H1 (cell line): ENCODE measurements at regions not wholly inside any gene's neighbourhood (a gene's known extent, or its start where the extent isn't known, plus 50 kb on each side); places are given as distances from the start of the nearest gene placed in this dataset.

Experiments
- CTCF ChIA-PET: fragments of 300-600 bp; sonication (Branson Sonifier 250); formaldehyde crosslinking; loops from one replicate; lab custom pipeline; 2021; ENCODE audit not compliant: partially characterized antibody; lab: Charles Lee
- POLR2A ChIA-PET: fragments of 300-600 bp; sonication (Branson Sonifier 250); formaldehyde crosslinking; loops from one replicate; lab custom pipeline; 2021; ENCODE audit warnings: inconsistent platforms; ENCODE audit not compliant: partially characterized antibody; lab: Charles Lee
- DNase-seq, 2 experiments: peaks; one replicate each; pipeline versions ENCODE4 v3.0.0 to v3.0.0-alpha.2; 2010 to 2022; ENCODE audit warnings: low spot score in 2 of 2, low read depth in 1 of 2, mixed read lengths in 1 of 2
- FAIRE-seq: peaks from 2 replicates; lab custom pipeline; 2011; peaks lifted over from hg19 to GRCh38; lab: Jason Lieb, UNC
- H2AFZ ChIP-seq: 2 replicates; pipeline ENCODE4 v1.8.1; 2012; ENCODE audit warnings: low read length, inconsistent platforms
- H2AK5ac ChIP-seq: 2 replicates; pipeline ENCODE4 v1.6.1; 2013; ENCODE audit warnings: low read depth, low read length
- H2BK120ac ChIP-seq: replicated peaks from 2 replicates; pipeline ENCODE3; 2013; ENCODE audit warnings: low read depth, low read length, inconsistent platforms
- H2BK12ac ChIP-seq: 2 replicates; pipeline ENCODE4 v1.6.1; 2013; ENCODE audit warnings: low read depth, low read length
- H2BK15ac ChIP-seq: 2 replicates; pipeline ENCODE4 v1.6.1; 2013; ENCODE audit warnings: low read length
- H2BK20ac ChIP-seq: 2 replicates; pipeline ENCODE4 v1.6.1; 2013; ENCODE audit warnings: low read length
- H2BK5ac ChIP-seq: 2 replicates; pipeline ENCODE4 v1.6.1; 2013; ENCODE audit warnings: low read depth, low read length
- H3K14ac ChIP-seq: 2 replicates; pipeline ENCODE4 v1.6.1; 2013; ENCODE audit warnings: inconsistent platforms; ENCODE audit not compliant: insufficient read length
- H3K18ac ChIP-seq: 2 replicates; pipeline ENCODE4 v1.6.1; 2013; ENCODE audit warnings: low read length; ENCODE audit errors: extremely low read depth
- H3K23ac ChIP-seq: 2 replicates; pipeline ENCODE4 v1.6.1; 2013; ENCODE audit warnings: inconsistent platforms; ENCODE audit not compliant: insufficient read length
- H3K23me2 ChIP-seq: 2 replicates; pipeline ENCODE4 v1.6.1; 2013; ENCODE audit warnings: low read depth, low read length
- H3K27ac ChIP-seq: 2 replicates; pipeline ENCODE4 v1.6.1; 2011; ENCODE audit warnings: low read depth, low read length, inconsistent platforms
- H3K27me3 ChIP-seq, 4 experiments: replicated peaks in 1 of 4; 1 replicate in 1 of 4; 2 replicates in 3 of 4; pipeline versions ENCODE4 v1.6.1 to v1.8.1; 2011 to 2013; ENCODE audit warnings: low read length in 3 of 4, mild to moderate bottlenecking in 3 of 4, inconsistent platforms in 2 of 4, mixed read lengths in 2 of 4, moderate library complexity in 1 of 4; ENCODE audit not compliant: control insufficient read depth in 3 of 4, insufficient read depth in 3 of 4; ENCODE audit errors: extremely low read depth in 1 of 4
- H3K36me3 ChIP-seq, 4 experiments: 2 replicates each; pipeline versions ENCODE4 v1.6.1 to v1.8.1; 2011 to 2013; ENCODE audit warnings: mild to moderate bottlenecking in 4 of 4, low read length in 3 of 4, moderate library complexity in 2 of 4, control low read depth in 1 of 4, inconsistent platforms in 1 of 4; ENCODE audit not compliant: insufficient read depth in 4 of 4, control insufficient read depth in 2 of 4
- H3K4ac ChIP-seq: replicated peaks from 2 replicates; pipeline ENCODE3; 2013; ENCODE audit warnings: low read length, low read depth, mixed read lengths, inconsistent platforms; ENCODE audit not compliant: insufficient read length
- H3K4me1 ChIP-seq, 4 experiments: replicated peaks in 1 of 4; 1 replicate in 1 of 4; 2 replicates in 3 of 4; pipeline versions ENCODE4 v1.6.1 to v1.8.1; 2011 to 2013; ENCODE audit warnings: low read length in 3 of 4, inconsistent platforms in 2 of 4, mixed read lengths in 1 of 4; ENCODE audit not compliant: insufficient read depth in 4 of 4, control insufficient read depth in 3 of 4
- H3K4me2 ChIP-seq, 2 experiments: 2 replicates each; pipeline versions ENCODE4 v1.6.1 to v1.8.1; 2011 to 2013; ENCODE audit warnings: low read depth in 2 of 2, low read length in 2 of 2, control low read depth in 1 of 2, inconsistent platforms in 1 of 2, mild to moderate bottlenecking in 1 of 2; ENCODE audit not compliant: insufficient read depth in 1 of 2
- H3K4me3 ChIP-seq, 4 experiments: fragments of 200-600, 300-600 bp in 1 of 4; sonication (generic), shearing (Covaris generic), sonication (Bioruptor Twin) in 1 of 4; 2 replicates each; pipeline versions ENCODE4 v1.5.1 to v1.8.1; 2011 to 2016; ENCODE audit warnings: low read length in 4 of 4, low read depth in 3 of 4, control low read depth in 2 of 4, inconsistent platforms in 2 of 4, mild to moderate bottlenecking in 2 of 4, mixed read lengths in 1 of 4, moderate library complexity in 1 of 4; ENCODE audit not compliant: insufficient read depth in 2 of 4; ENCODE audit errors: extremely low read depth in 1 of 4
- H3K56ac ChIP-seq: replicated peaks from 2 replicates; pipeline ENCODE3; 2013; ENCODE audit warnings: low read depth, mild to moderate bottlenecking, mixed read lengths, low read length, inconsistent platforms; ENCODE audit not compliant: insufficient read length
- H3K79me1 ChIP-seq: 2 replicates; pipeline ENCODE4 v1.6.1; 2013; ENCODE audit warnings: low read depth, low read length, control low read depth
- H3K79me2 ChIP-seq, 2 experiments: 2 replicates each; pipeline versions ENCODE4 v1.6.1 to v1.8.1; 2012 to 2013; ENCODE audit warnings: low read length in 2 of 2, mild to moderate bottlenecking in 2 of 2, inconsistent platforms in 1 of 2; ENCODE audit not compliant: insufficient read depth in 2 of 2, control insufficient read depth in 1 of 2
- H3K9ac ChIP-seq, 4 experiments: replicated peaks in 1 of 4; 1 replicate in 1 of 4; 2 replicates in 3 of 4; pipeline versions ENCODE4 v1.6.1 to v1.8.1; 2011 to 2013; ENCODE audit warnings: low read depth in 3 of 4, low read length in 3 of 4, control low read depth in 2 of 4, mild to moderate bottlenecking in 2 of 4, moderate library complexity in 2 of 4, inconsistent platforms in 1 of 4; ENCODE audit errors: extremely low read depth in 1 of 4
- H3K9me3 ChIP-seq, 2 experiments: 2 replicates each; pipeline versions ENCODE4 v1.6.1 to v1.8.1; 2012 to 2013; ENCODE audit warnings: mild to moderate bottlenecking in 2 of 2, moderate library complexity in 2 of 2, control low read depth in 1 of 2, inconsistent platforms in 1 of 2, low read depth in 1 of 2, low read length in 1 of 2, mixed read lengths in 1 of 2; ENCODE audit not compliant: insufficient read depth in 2 of 2
- H4K20me1 ChIP-seq, 2 experiments: replicated peaks in 1 of 2; 2 replicates each; pipeline versions ENCODE3 to v1.8.1; 2011 to 2013; ENCODE audit warnings: inconsistent platforms in 2 of 2, low read length in 2 of 2, mild to moderate bottlenecking in 1 of 2; ENCODE audit not compliant: insufficient read depth in 2 of 2, control insufficient read depth in 1 of 2
- H4K5ac ChIP-seq: 2 replicates; pipeline ENCODE4 v1.6.1; 2013; ENCODE audit warnings: low read length, low read depth, mixed read lengths, inconsistent platforms; ENCODE audit not compliant: insufficient read length
- H4K8ac ChIP-seq: 2 replicates; pipeline ENCODE4 v1.8.0; 2013; ENCODE audit warnings: mild to moderate bottlenecking, moderate library complexity, low read length, inconsistent platforms; ENCODE audit not compliant: insufficient read depth; ENCODE audit errors: extremely low read depth
- H4K91ac ChIP-seq: replicated peaks from 2 replicates; pipeline ENCODE3; 2013; ENCODE audit warnings: low read length, mixed read lengths, inconsistent platforms; ENCODE audit not compliant: insufficient read length
- CHD2 ChIP-seq: IDR thresholded peaks from 2 replicates; pipeline ENCODE4 v1.6.1; 2012; ENCODE audit warnings: low read length, improper control_type of control experiment
- WGBS, 2 experiments: shearing (Covaris generic) in 1 of 2; methylation state at CpG; one replicate each; pipeline versions ENCODE4 v1.1.6 to v1.1.7; 2013 to 2015; ENCODE audit warnings: low lambda C conversion rate in 2 of 2, mixed read lengths in 2 of 2, inconsistent platforms in 1 of 2, low coverage in 1 of 2, missing lambda C conversion rate in 1 of 2; ENCODE audit not compliant: insufficient replicate concordance in 2 of 2, insufficient coverage in 1 of 2, insufficient read length in 1 of 2; ENCODE audit errors: extremely low coverage in 1 of 2, missing lambda C conversion rate in 1 of 2; 5-methylcytosine and 5-hydroxymethylcytosine counted together

GRCh38 chr6:6812427-6812826 is 223.9 kb downstream of the LY86 start:
- no peaks in the 10 kb centered on the region for H3K79me1 ChIP-seq
- H3K9ac ChIP-seq, result no peak overlapping the region
- CTCF ChIA-PET, result interaction anchor here (0.5 to 1.6 kb wide), 7 partner anchors 12 to 463 kb away, joined by 3 to 4 read pairs (median 3); no protein-coding TSS in a partner anchor
- H2BK5ac ChIP-seq, result no peak overlapping the region
- H2AFZ ChIP-seq, result no peak overlapping the region
- H3K79me2 ChIP-seq, result no peaks in the 10 kb centered on the region
- no peaks in the 10 kb centered on the region for H3K9me3 ChIP-seq
- no peak overlapping the region for H4K91ac ChIP-seq
- H3K4me3 ChIP-seq, result no peak overlapping the region
- no peak overlapping the region for H4K5ac ChIP-seq
- WGBS, 2 experiments, result 69% methylated on average over 2 of the region's 2 CpGs; no CpG with 5 or more reads in 1 of the 2 experiments
- no peak overlapping the region for H4K8ac ChIP-seq
- H4K20me1 ChIP-seq, result no peaks in the 10 kb centered on the region
- no peak overlapping the region for H2BK15ac ChIP-seq
- FAIRE-seq, result no peak
- H3K36me3 ChIP-seq, result no peaks in the 10 kb centered on the region
- H3K23ac ChIP-seq, result no peak overlapping the region
- no peak overlapping the region for H2BK20ac ChIP-seq
- H3K27ac ChIP-seq, result no peak overlapping the region
- no peak overlapping the region for H2BK120ac ChIP-seq
- H3K18ac ChIP-seq, result no peak overlapping the region
- no peak overlapping the region for H3K14ac ChIP-seq
- POLR2A ChIA-PET, result interaction anchor here (0.6 to 1.0 kb wide), 2 partner anchors 240 to 404 kb away, joined by 3 read pairs; no protein-coding TSS in a partner anchor
- no peak overlapping the region for H2AK5ac ChIP-seq
- no peak overlapping the region; a peak in 1 of 4 replicates for H3K4me2 ChIP-seq
- no peak overlapping the region for H2BK12ac ChIP-seq
- no peak for DNase-seq
- peaks cover 2 to 4% (median 4%) of the 10 kb centered on the region in 4 experiments for H3K4me1 ChIP-seq
- H3K23me2 ChIP-seq, result no peaks in the 10 kb centered on the region
- no peak overlapping the region for H3K56ac ChIP-seq
- H3K27me3 ChIP-seq, result no peaks in the 10 kb centered on the region
- no peak overlapping the region for H3K4ac ChIP-seq
- TF ChIP-seq CHD2, result no peak
